HPDE6-E6E7 (cell line): ENCODE measurements at regions not wholly inside any gene's neighbourhood (a gene's known extent, or its start where the extent isn't known, plus 50 kb on each side); places are given as distances from the start of the nearest gene placed in this dataset.

Experiments
- DNase-seq: peaks from one replicate; pipeline ENCODE4 v3.0.0; 2011; ENCODE audit warnings: missing footprints; ENCODE audit errors: extremely low spot score

- no peak for DNase-seq
Measured at GRCh38 chr18:68104036-68104435, 587.5 kb upstream of the DSEL start.

- DNase-seq, result no peak
Measured at GRCh38 chr18:68103561-68103960, 587.0 kb upstream of the DSEL start.

DNA sequence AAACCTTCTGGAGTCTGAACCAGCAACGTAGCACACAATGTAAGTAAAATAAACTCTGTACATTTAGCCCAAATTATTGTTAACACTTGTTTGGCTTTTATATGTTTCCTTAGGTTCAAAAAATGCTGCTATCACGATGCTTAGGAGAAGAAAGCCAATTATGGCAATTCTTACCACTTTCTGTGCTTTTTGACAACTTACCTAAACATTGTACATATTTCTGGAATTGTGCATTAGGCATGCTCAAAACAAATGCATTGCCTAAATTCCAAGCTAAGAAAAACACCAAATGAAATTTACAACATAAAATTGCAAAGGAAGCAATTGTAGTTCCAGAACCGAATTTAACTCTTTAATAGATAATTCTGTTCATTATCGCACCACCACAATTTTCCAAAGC, 585.6 kb upstream of the DSEL start:
- no peak for DNase-seq

- DNase-seq, result no peak
Measured at GRCh38 chr18:68098655-68099054, 582.1 kb upstream of the DSEL start.

GRCh38 chr18:68086481-68086880, 570.0 kb upstream of the DSEL start:
- no peak for DNase-seq

GRCh38 chr18:68085251-68085650, 568.7 kb upstream of the DSEL start:
- no peak for DNase-seq

DNA sequence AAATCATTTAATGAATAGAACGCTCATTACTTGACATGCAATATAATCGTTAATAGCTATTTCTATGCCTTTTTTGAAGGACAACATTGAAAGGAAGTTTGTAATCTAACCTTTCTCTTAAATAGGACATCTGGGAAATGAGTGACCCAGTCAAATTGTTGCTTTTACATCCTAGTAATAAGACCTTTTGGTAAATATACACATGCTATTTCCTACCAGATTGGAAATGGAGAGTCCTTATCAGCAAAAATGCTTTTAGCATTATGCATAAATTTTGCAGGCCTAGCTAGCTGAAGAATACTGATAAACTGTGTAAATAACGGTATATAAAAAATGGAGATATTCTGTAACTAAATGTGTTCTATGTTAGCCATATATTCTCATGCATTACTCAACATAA, 567.3 kb upstream of the DSEL start:
- DNase-seq, result no peak

DNA sequence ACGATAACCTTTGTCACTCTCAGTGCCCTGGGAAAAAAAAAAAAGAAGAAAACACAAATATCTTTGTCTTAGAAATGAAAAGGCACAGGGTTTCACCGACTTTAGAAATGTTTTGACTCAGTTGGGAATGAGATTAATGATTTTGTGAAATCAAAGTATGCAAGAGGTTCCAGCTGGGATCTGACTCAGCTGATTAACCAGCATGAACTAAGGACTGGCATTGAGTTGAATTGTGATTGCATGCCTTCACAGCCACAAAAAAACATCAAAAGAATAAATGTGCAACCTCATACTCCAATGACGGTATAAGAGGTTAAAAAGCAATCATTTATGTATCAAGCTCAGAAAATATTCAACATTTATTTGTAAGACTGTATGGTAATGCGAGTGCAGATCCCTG, 566.6 kb upstream of the DSEL start:
- DNase-seq, result no peak

- no peak for DNase-seq
Measured at GRCh38 chr18:68072744-68073143, 556.2 kb upstream of the DSEL start.

DNA sequence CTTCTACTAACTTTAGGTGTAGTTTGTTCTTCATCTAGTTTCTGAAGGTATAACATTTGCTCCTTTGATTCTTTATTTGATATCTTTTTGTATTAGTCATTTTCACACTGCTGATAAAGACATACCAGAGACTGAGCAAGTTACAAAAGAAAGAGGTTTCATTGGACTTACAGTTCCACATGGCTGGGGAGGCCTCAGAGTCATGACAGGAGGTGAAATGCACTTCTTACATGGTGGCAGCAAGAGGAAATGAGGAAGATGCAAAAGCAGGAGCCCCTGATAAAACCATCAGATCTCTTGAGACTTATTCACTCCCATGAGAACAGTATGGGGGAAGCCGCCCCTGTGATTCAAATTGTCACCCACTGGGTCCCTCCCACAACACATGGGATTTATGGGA, 544.4 kb upstream of the DSEL start:
- DNase-seq, result no peak

DNA sequence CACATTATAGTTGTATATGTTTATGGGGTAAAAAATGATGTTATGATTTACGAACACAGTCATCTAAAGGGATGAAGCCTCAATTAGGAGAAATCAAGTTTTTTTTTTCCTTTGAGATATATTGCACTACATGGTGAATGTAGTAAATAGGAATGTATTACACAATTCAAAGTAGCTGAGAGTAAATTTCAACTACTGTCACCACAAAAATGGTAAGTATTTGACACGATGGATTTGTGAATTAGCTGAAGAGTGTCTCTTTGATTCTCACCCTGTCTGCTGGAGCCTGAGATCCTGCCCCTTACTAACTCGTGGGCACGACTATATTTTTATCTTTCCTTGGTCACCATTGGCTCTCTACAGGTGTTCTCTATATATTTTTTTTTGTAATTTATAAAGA, 540.4 kb upstream of the DSEL start:
- DNase-seq, result no peak

DNA sequence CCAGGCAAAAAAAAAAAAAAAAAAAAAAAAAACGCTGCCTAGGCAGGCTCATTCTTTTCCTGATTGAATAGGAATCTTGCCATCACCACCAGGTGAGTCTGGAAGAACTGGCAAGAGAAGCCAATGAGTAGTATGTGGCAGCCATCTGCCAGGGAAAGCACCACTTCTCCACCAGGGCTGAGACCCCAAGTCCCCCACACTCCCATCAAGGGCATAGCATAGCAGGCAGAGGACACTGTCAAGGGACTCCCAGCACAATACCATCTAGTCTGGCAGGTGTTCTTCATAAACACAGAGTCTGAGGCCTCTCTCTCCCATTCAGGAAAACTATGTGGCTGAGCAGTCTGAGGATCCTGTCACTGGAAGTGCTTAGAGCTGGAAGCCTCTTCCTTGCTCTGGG, 538.1 kb upstream of the DSEL start:
- no peak for DNase-seq

GRCh38 chr18:68053290-68053689, 536.8 kb upstream of the DSEL start:
- no peak for DNase-seq

- no peak for DNase-seq
Measured at GRCh38 chr18:68041327-68041726, 524.8 kb upstream of the DSEL start.

- no peak for DNase-seq
Measured at GRCh38 chr18:68040198-68040597, 523.7 kb upstream of the DSEL start.

DNA sequence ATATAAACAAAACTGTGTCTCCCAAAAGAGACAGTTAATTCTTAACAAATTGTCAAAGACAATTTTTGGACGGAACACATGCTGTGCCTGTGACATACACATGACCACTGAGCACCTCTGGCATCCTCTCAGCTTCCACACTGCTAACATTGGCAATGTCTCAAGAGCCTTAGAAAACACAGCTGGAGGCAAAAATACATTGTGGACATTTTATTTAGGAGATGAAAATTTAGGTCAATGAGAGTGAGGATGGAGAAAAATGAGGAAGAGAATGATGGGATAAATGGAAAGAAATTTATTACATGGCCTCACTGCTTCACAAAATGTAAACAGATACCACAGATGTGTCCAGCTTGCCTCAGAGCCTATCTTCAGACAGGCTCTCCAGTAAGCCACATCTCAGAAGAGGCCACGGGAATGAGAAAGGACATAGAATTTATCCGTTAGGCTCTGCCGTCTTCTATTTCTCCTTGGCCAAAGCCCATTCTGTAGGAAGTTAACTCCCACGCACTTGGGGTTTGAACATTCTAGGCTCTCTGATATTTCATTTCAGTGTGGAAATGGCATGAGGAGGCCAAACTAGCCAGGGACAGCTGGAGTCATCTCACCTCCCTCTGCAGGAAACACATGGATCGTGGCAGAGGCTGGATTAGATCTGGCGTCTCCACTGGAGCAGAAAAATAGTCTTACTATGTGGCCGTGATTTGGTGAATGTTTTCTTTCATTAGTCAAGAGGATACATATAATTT, 519.4 kb upstream of the DSEL start:
- DNase-seq, result no peak

GRCh38 chr18:68034296-68034695, 517.8 kb upstream of the DSEL start:
- no peak for DNase-seq

DNA sequence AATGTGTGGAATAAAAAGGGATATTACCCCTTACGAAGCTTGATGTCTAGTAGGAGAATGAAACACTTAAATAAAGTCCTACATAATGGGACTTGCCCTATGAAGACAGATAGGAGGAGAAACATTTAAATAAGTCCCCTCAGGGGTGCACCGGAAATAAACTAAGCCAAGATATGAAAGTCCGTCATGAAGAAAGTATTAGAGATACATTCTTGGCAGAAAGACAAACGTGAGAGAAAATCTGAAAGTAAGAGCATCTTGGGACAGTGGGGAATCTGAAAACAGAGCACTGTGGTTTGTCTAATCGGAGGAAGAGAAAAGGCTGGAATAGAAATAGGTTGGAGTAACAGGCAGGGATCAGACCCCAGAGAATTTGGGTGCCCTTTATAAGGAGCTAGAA, 516.9 kb upstream of the DSEL start:
- DNase-seq, result no peak

DNA sequence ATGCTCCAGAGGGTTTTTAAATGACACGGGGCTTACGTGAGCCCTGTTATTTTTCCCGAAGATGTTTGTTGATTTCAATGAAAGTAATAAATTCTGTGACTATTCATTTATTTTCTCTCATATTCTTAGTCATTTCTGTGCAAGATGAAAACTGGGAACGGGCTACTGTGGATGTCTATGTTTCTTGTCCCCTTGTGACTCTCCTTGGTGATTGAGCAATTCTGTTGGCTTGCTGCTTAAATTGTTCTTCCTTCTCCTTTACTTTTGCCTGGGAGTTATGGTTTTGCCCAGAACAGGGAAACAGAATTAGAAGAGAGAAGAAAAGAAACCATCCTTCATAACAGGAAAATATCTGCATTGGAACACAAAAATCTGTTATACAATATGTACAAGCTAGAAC, 508.2 kb upstream of the DSEL start:
- no peak for DNase-seq

GRCh38 chr18:68017385-68017784, 500.9 kb upstream of the DSEL start:
- DNase-seq, result no peak

DNA sequence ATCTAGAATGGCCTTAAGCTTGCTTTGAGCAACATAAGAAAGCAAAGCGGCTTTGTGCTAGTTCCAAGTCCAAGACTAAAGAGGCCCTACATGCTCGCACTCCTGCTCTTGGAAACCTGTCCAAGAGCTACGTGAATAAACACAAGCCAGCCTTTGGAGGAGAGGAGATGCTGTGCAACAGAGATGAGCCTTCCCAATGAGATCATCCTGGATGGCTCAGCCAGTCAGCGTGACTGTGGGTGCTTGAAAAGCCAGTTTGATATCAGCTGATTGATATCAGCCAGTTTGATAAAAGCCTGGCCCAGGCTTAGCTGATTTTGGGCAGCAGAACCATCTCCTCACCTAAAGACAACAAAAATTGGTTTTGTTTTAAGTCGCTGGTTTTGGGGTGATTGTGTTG, 481.0 kb upstream of the DSEL start:
- DNase-seq, result no peak

GRCh38 chr18:67995769-67996168, 479.2 kb upstream of the DSEL start:
- DNase-seq, result no peak

GRCh38 chr18:67980241-67980640, 463.7 kb upstream of the DSEL start:
- no peak for DNase-seq

DNA sequence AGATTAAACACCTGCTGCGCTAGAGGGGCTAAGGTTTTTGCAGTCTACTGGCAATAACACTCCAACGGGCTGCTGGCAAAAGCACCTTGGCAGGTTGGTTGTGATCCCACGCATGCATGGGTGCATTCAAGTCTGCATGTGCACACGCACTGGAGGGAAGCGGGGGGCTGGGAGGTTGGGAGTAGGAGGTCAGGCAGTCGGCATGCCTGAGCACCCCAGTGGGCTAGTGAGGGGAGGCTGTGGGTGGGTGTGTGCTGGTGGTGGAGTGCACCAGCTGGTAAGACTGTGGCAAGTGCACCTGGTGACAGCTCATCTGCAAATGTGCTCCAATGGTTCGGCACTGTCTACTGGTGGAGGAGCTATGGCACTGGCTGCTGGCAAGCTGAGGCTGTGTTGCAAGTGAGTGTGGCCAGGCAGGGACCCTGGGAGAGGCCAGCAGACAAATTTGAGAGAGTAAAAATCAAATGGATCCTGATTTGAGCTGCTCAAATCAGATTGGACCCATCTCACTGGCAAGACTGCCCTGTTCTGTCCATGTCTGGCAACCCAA, 460.6 kb upstream of the DSEL start:
- no peak for DNase-seq
